Spleen (tissue), 7 donors: ENCODE measurements at regions not wholly inside any gene's neighbourhood (a gene's known extent, or its start where the extent isn't known, plus 50 kb on each side); places are given as distances from the start of the nearest gene placed in this dataset.

Experiments
- CTCF ChIP-seq, 11 experiments: fragments of 200-600 bp in 7 of 11; fragments of 450-650 bp in 4 of 11; sonication (generic) in 4 of 11; IDR thresholded peaks in 8 of 11; conservative IDR thresholded peaks in 3 of 11; 1 replicate in 7 of 11; 2 replicates in 4 of 11; pipeline versions ENCODE4 v1.4.0 to v1.8.0; 2016 to 2021; ENCODE audit warnings: antibody characterized with exemption in 11 of 11, inconsistent platforms in 4 of 11, mild to moderate bottlenecking in 1 of 11
- POLR2A ChIP-seq, 3 donors: fragments of 450-650 bp; IDR thresholded peaks; one replicate each; pipeline ENCODE4 v1.5.1; 2017; ENCODE audit warnings: antibody characterized with exemption in 3 of 3, mild to moderate bottlenecking in 1 of 3
- POLR2AphosphoS5 ChIP-seq, 3 donors: sonication (generic); formaldehyde crosslinking; IDR thresholded peaks; one replicate each; pipeline ENCODE4 v1.5.1; 2017; ENCODE audit warnings: antibody characterized with exemption in 3 of 3
- donor health status: DM: no; HTN: no; CAD: no; lungs with moderate emphysema.
- donor health status: DM: no; HTN: no; CAD: no.
- donor health status: DM: no; HTN: no; CAD: no.

GRCh38 chr7:45514944-45515343, 59.2 kb upstream of the ADCY1 start:
- TF ChIP-seq CTCF (IDR thresholded peaks at IDR 0.05 in 8 of 11, conservative IDR thresholded peaks at IDR 0.05 in 3 of 11): no peak
- no peak for TF ChIP-seq POLR2A (IDR thresholded peaks at IDR 0.05)
- no peak for TF ChIP-seq POLR2AphosphoS5 (IDR thresholded peaks at IDR 0.05)
